Activated naive CD8-positive, alpha-beta T cell treated with anti-CD3 and anti-CD28 coated beads, Interleukin-2, amount 50 U/mL, for 24 hours (primary cell): ENCODE measurements at regions not wholly inside any gene's neighbourhood (a gene's known extent, or its start where the extent isn't known, plus 50 kb on each side); places are given as distances from the start of the nearest gene placed in this dataset.

Experiments used
- ATAC-seq: fragments of 150-1000 bp; cut with Tn5 transposase; one replicate; pipeline ENCODE4 v1.10.0; 2021
- DNase-seq: peaks from one replicate; pipeline ENCODE4 v3.0.0; 2021
- H3K27ac Mint-ChIP-seq: one replicate; pipeline ENCODE4 v1.8.0; 2021; ENCODE audit warnings: mild to moderate bottlenecking, mixed read lengths
- H3K27me3 Mint-ChIP-seq: one replicate; pipeline ENCODE4 v1.8.0; 2021; ENCODE audit warnings: mixed read lengths
- H3K36me3 Mint-ChIP-seq: one replicate; pipeline ENCODE4 v1.8.0; 2021; ENCODE audit warnings: low read depth, mixed read lengths
- H3K4me1 Mint-ChIP-seq: one replicate; pipeline ENCODE4 v1.8.0; 2021; ENCODE audit warnings: mixed read lengths
- H3K4me3 Mint-ChIP-seq: one replicate; pipeline ENCODE4 v1.8.0; 2021; ENCODE audit warnings: mild to moderate bottlenecking, moderate library complexity, mixed read lengths
- H3K9me3 Mint-ChIP-seq: one replicate; pipeline ENCODE4 v1.8.0; 2021; ENCODE audit warnings: mixed read lengths

DNA sequence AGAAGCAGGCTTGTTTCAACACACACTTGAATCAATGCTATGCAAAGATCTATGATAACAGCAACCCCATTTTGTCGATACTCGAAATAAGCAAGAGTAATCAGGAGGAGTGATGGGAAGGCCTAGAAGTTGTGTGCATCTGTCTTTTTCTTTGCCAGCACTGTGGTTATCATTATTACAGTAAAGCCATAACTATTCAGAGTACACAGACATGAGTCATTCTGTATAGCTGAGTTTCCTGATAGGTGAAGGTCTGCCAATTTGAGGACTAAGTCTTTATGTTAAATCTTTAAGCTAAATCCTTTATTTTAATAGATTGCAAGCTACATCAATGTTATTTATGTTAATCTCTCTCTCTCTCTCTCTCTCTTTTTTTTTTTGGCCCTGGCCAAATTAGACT, 1344.4 kb upstream of the CELF4 start:
- DNase-seq (no peak), ATAC-seq (no peak)
- H3K9me3 Mint-ChIP-seq, result no peaks in the 10 kb centered on the region
- H3K27me3 Mint-ChIP-seq, result no peaks in the 10 kb centered on the region
- H3K4me1 Mint-ChIP-seq, result no peaks in the 10 kb centered on the region
- H3K27ac Mint-ChIP-seq, result no peak overlapping the region
- H3K36me3 Mint-ChIP-seq, result no peaks in the 10 kb centered on the region
- H3K4me3 Mint-ChIP-seq, result no peak overlapping the region

DNA sequence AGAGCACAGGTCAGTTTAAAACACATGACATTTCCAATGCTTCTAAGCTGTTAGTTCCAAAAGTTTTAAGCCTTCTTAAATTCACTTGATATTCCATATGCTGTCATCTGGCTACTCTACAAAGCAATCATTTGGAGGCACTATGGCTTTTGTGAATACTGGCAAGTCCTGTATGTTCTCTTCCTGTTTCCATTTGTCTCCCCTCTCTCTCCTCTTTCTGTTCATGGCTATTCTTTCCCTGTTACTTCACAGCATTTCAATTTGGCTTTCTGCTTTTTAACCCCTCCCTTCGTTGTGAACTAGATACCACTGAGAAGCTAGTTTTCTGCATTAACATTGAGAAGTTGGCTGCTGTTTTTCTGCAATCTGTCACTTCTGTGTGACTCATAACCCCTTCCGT, 1337.2 kb upstream of the CELF4 start:
- Mint-ChIP-seq H3K36me3 (no peaks in the 10 kb centered on the region), H3K4me1 (no peaks in the 10 kb centered on the region), H3K27me3 (no peaks in the 10 kb centered on the region), H3K4me3 (no peak overlapping the region), H3K9me3 (no peaks in the 10 kb centered on the region), H3K27ac (no peak overlapping the region)
- DNase-seq (no peak), ATAC-seq (no peak)

DNA sequence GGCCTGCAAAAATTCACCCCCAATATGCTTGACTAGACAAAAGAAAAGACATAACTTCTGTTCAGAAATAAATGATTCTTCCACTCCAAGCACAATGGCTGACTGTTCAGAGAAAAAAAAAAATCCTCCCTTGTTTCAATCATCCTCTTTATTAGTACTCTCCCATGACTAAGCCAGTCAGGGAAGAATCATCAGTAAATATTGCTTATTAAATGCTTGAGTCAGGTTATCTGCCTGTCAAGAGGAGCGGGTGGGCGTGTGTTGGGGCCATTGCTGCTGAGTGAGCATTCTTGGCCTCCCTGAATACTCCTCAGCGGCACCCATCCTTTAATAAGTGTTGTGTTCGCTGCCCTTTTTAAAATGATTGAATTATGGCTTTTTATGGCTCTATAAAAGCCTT, 1334.8 kb upstream of the CELF4 start:
- Mint-ChIP-seq H3K4me1 (no peaks in the 10 kb centered on the region), H3K9me3 (peaks cover 4% of the 10 kb centered on the region)

GRCh38 chr18:38900031-38900430, 1334.4 kb upstream of the CELF4 start:
- ATAC-seq, result no peak
- H3K9me3 Mint-ChIP-seq, result peaks cover 4% of the 10 kb centered on the region
- H3K27me3 Mint-ChIP-seq, result peaks cover 2% of the 10 kb centered on the region
- H3K4me3 Mint-ChIP-seq, result no peak overlapping the region
- H3K36me3 Mint-ChIP-seq, result no peaks in the 10 kb centered on the region
- H3K27ac Mint-ChIP-seq, result no peak overlapping the region
- DNase-seq, result no peak
- no peaks in the 10 kb centered on the region for H3K4me1 Mint-ChIP-seq

More for the DNA sequence above, 1334.8 kb upstream of the CELF4 start:
- Mint-ChIP-seq H3K27ac (no peak overlapping the region), H3K36me3 (no peaks in the 10 kb centered on the region), H3K27me3 (peaks cover 2% of the 10 kb centered on the region), H3K4me3 (no peak overlapping the region)
- DNase-seq (no peak), ATAC-seq (no peak)

- H3K36me3 Mint-ChIP-seq, result no peaks in the 10 kb centered on the region
- H3K27ac Mint-ChIP-seq, result no peak overlapping the region
- H3K4me1 Mint-ChIP-seq, result no peaks in the 10 kb centered on the region
- H3K4me3 Mint-ChIP-seq, result no peak overlapping the region
- peaks cover 4% of the 10 kb centered on the region for H3K9me3 Mint-ChIP-seq
- peaks cover 2% of the 10 kb centered on the region for H3K27me3 Mint-ChIP-seq
- no peak for DNase-seq
- no peak for ATAC-seq
Measured at GRCh38 chr18:38899252-38899651, 1333.7 kb upstream of the CELF4 start.

- no peak overlapping the region for H3K27ac Mint-ChIP-seq
- H3K36me3 Mint-ChIP-seq, result no peaks in the 10 kb centered on the region
- peaks cover 4% of the 10 kb centered on the region for H3K9me3 Mint-ChIP-seq
- H3K27me3 Mint-ChIP-seq, result peaks cover 2% of the 10 kb centered on the region
- DNase-seq, result no peak
- ATAC-seq, result no peak
- no peak overlapping the region for H3K4me3 Mint-ChIP-seq
- no peaks in the 10 kb centered on the region for H3K4me1 Mint-ChIP-seq
Measured at GRCh38 chr18:38898167-38898566, 1332.6 kb upstream of the CELF4 start.

- DNase-seq, result no peak
- Mint-ChIP-seq H3K4me3 (no peak overlapping the region), H3K9me3 (peaks cover 4% of the 10 kb centered on the region), H3K36me3 (no peaks in the 10 kb centered on the region), H3K27me3 (peaks cover 2% of the 10 kb centered on the region), H3K4me1 (no peaks in the 10 kb centered on the region), H3K27ac (no peak overlapping the region)
- no peak for ATAC-seq
Measured at GRCh38 chr18:38895560-38895959, 1330.0 kb upstream of the CELF4 start.

DNA sequence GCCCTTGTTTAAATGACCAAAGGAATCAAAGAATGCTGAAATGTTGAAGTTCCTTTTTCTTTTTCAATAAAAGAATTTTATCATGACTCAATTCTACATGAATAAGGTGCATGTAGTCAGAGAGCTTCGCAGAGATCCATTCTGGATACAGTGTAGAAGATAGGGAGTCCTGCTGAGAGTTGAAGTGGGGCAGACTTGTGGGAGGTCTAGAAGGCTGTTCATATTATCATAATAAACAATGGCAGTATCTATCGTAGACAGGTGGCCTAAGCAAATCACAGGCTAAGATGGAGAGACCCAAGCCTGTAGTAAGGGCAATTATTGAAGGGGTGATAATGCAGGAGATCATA, 1322.0 kb upstream of the CELF4 start:
- Mint-ChIP-seq H3K27ac (no peak overlapping the region), H3K9me3 (no peaks in the 10 kb centered on the region), H3K4me3 (no peak overlapping the region), H3K36me3 (no peaks in the 10 kb centered on the region), H3K27me3 (no peaks in the 10 kb centered on the region), H3K4me1 (no peaks in the 10 kb centered on the region)
- DNase-seq (no peak), ATAC-seq (no peak)

- Mint-ChIP-seq H3K4me1 (no peaks in the 10 kb centered on the region), H3K4me3 (no peak overlapping the region), H3K9me3 (no peaks in the 10 kb centered on the region), H3K27ac (no peak overlapping the region), H3K36me3 (no peaks in the 10 kb centered on the region), H3K27me3 (no peaks in the 10 kb centered on the region)
- DNase-seq (no peak), ATAC-seq (no peak)
Measured at GRCh38 chr18:38886861-38887670, 1321.5 kb upstream of the CELF4 start.

DNA sequence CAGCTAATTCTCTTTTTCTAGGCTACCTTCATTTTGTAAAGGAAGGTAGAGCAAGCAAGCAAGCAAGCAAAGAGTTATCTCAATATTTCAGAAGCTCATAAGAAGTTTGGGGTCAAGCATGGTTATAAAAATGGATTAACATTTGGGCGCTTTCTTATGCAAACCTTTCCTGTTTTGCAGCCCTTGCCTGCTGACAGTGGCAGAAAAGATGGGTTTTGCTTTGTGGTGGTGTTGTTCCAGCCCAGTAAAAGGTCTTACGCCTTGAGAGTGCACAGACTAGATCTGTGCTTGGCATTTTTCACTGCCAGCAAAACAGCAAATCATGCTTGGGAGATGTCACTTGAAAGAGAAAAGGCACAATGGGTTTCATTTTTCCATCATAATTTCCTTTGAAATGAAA, 1320.6 kb upstream of the CELF4 start:
- H3K4me3 Mint-ChIP-seq, result no peak overlapping the region
- DNase-seq, result no peak

DNA sequence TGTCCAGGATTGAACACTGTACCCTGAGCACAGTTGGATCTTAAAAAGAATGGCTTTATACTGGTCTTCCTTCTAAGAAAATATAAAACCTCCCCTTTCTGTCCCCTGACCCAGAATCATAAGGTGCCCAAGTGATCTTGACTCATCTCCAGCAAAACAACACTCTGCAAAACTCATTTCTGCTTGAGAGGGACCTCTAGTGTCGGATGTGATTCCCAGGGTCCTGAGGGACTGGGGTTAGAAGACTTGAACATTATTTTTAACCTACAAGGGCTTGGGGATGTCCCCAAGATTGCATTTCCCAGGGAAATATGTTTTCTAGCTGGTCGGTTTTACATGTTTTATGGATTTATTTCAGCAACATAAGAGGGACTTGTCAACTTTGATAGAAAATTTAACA, 1318.5 kb upstream of the CELF4 start:
- peaks cover 3% of the 10 kb centered on the region for H3K27me3 Mint-ChIP-seq
- H3K27ac Mint-ChIP-seq, result no peak overlapping the region
- ATAC-seq (no peak), DNase-seq (no peak)
- no peak overlapping the region for H3K4me3 Mint-ChIP-seq
- H3K36me3 Mint-ChIP-seq, result no peaks in the 10 kb centered on the region
- peaks cover 5% of the 10 kb centered on the region for H3K9me3 Mint-ChIP-seq
- no peaks in the 10 kb centered on the region for H3K4me1 Mint-ChIP-seq

More for the DNA sequence above, 1320.6 kb upstream of the CELF4 start:
- Mint-ChIP-seq H3K9me3 (no peaks in the 10 kb centered on the region), H3K27ac (no peak overlapping the region), H3K4me1 (no peaks in the 10 kb centered on the region), H3K27me3 (no peaks in the 10 kb centered on the region), H3K36me3 (no peaks in the 10 kb centered on the region)
- no peak for ATAC-seq

DNA sequence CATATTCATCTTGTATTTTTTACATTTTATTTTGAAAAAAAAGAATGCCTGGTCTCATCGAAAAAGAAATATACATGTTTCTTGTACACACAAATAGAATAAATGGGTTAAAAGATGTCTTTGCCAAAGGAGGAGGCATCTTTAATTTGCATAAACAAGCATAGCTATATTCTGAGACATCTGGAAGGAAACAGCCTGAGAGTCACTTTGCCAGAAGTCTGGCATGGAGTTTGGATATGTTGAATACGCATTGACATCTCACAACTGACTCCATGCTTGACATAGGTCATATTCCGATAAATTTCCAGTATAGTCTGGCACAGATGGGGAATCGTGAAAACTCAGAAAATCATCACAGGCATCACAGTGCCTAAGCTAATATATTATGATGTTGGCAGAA, 1317.5 kb upstream of the CELF4 start:
- no peak for ATAC-seq
- H3K27ac Mint-ChIP-seq, result no peak overlapping the region
- peaks cover 3% of the 10 kb centered on the region for H3K27me3 Mint-ChIP-seq
- H3K36me3 Mint-ChIP-seq, result no peaks in the 10 kb centered on the region
- H3K9me3 Mint-ChIP-seq, result peaks cover 5% of the 10 kb centered on the region
- no peak for DNase-seq
- no peak overlapping the region for H3K4me3 Mint-ChIP-seq
- no peaks in the 10 kb centered on the region for H3K4me1 Mint-ChIP-seq

DNA sequence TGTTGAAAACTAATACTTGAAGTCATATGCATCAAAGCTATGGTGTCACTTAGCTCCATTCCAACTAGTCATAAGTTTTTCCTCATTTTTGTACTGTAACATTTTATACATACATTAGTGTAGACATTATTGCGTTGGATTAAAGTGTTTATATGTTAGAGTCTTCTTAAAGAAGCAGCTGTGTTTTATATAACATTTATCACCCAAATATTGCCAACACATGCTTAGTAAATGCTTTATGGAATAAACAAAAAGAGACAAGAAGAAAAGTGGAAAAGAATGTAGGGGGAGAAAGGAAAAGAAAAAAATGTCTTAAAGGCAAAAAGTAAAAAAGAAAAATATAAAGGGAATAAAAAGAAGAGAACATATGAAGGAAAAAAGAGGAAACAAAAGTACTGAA, 1314.3 kb upstream of the CELF4 start:
- Mint-ChIP-seq H3K27ac (no peak overlapping the region), H3K9me3 (peaks cover 5% of the 10 kb centered on the region), H3K27me3 (peaks cover 3% of the 10 kb centered on the region), H3K4me1 (no peaks in the 10 kb centered on the region), H3K4me3 (no peak overlapping the region), H3K36me3 (no peaks in the 10 kb centered on the region)
- DNase-seq (no peak), ATAC-seq (no peak)

- ATAC-seq, result no peak
- DNase-seq, result no peak
- Mint-ChIP-seq H3K4me3 (no peak overlapping the region), H3K36me3 (no peaks in the 10 kb centered on the region), H3K9me3 (no peaks in the 10 kb centered on the region), H3K27ac (no peak overlapping the region), H3K27me3 (no peaks in the 10 kb centered on the region), H3K4me1 (no peaks in the 10 kb centered on the region)
Measured at GRCh38 chr18:38872342-38872741, 1306.7 kb upstream of the CELF4 start.

DNA sequence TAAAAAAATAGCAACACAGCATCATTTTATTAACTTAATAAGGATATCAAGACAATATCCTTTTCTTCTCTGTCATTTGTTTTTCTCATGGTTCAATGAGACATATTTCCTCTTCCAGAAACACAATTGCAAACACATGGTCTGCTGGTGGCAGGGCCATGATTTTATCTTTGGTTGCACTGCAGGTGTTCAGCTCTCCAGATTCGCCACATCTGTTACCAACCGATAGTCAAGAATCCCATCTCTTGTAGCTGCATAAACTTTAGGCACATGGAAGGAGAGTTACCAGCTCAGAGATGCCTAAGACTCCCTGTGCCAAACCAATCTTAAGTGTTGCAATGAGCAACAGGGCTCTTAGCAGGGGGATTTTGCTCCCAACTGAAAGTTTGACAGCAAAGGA, 1303.2 kb upstream of the CELF4 start:
- Mint-ChIP-seq H3K9me3 (no peaks in the 10 kb centered on the region), H3K4me1 (no peaks in the 10 kb centered on the region), H3K27me3 (no peaks in the 10 kb centered on the region), H3K27ac (no peak overlapping the region), H3K36me3 (no peaks in the 10 kb centered on the region), H3K4me3 (no peak overlapping the region)
- ATAC-seq (no peak), DNase-seq (no peak)

DNA sequence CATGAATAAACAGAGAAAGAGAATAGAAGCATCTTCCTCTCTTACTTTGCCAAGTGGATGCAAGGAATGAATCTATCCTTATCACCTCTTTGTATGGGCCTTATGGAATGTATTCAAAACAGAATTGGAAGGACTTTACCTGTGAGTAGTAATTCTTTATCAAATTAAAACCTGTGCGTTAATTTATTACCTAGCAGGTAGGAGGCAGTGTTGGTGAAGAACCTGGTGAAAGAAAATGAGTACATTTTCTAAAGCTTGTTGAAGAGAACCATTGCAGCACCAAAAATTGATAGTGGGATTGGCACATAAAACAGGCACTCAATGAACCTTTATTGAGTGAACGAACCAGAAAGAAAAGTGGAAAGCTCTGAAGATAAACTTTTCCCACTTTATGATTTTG, 1302.1 kb upstream of the CELF4 start:
- ATAC-seq (no peak), DNase-seq (no peak)
- H3K27me3 Mint-ChIP-seq, result no peaks in the 10 kb centered on the region
- H3K4me1 Mint-ChIP-seq, result no peaks in the 10 kb centered on the region
- no peaks in the 10 kb centered on the region for H3K36me3 Mint-ChIP-seq
- H3K4me3 Mint-ChIP-seq, result no peak overlapping the region
- no peak overlapping the region for H3K27ac Mint-ChIP-seq
- no peaks in the 10 kb centered on the region for H3K9me3 Mint-ChIP-seq
